ENCODE measurements at regions not wholly inside any gene's neighbourhood (a gene's known extent, or its start where the extent isn't known, plus 50 kb on each side); places are given as distances from the start of the nearest gene placed in this dataset.
"Not testable (repeated sequence)": the region's sequence is repeated elsewhere in the genome, so short reads cannot be mapped to it uniquely, and the experiment has no call there.

DNA sequence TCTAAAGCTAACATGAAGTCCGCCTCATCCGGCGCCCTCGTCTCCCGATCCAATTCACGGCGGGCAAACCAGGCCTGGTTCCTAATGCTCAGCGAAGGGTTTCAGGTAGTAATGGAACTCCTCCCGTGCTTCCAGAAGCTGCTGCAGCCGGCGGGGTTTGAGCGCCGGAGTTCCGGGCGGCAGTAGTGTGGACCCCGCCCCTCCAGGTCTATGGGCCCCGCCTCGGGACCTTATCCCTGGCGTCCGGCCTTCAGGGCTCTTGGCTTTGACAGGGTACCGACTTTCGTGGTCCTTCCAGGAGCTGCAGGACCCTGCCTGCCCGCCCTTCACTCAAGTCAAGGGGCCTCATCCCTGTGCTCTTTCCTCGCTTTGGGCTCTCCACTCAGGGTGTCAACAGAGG lies 304.1 kb downstream of the FAM72C start:
- ATAC-seq (ENCODE audit: insufficient read depth, low read depth) (no peak), DNase-seq (no peak)
- Histone ChIP-seq H3K4me1 (ENCODE audit: insufficient read depth, low read length) (no peaks in the 10 kb centered on the region), H3K27ac (ENCODE audit: low read length) (no peak overlapping the region), H3K36me3 (ENCODE audit: insufficient read depth, low read length) (no peaks in the 10 kb centered on the region), H3K9me3 (ENCODE audit: insufficient read depth, low read length, severe bottlenecking) (no peaks in the 10 kb centered on the region), H3K27me3 (ENCODE audit: insufficient read depth, low read length, poor library complexity) (no peaks in the 10 kb centered on the region), H4K20me1 (ENCODE audit: insufficient read depth, low read length) (no peaks in the 10 kb centered on the region), H2AFZ (ENCODE audit: low read depth, low read length) (no peak overlapping the region), H3K9ac (ENCODE audit: low read depth, low read length) (no peak overlapping the region), H3K4me2 (ENCODE audit: insufficient read depth, low read length) (no peak overlapping the region), H3K79me2 (ENCODE audit: insufficient read depth, low read length) (no peaks in the 10 kb centered on the region), H3K4me3 (ENCODE audit: low read depth in 1 of 2, low read length in 2 of 2) (no peak overlapping the region)
- TF ChIP-seq EZH2 (IDR thresholded peaks at IDR 0.05; ENCODE audit: borderline replicate concordance, low read depth, low read length, severe bottlenecking) = no peak
- TF ChIP-seq, protein P1, sequence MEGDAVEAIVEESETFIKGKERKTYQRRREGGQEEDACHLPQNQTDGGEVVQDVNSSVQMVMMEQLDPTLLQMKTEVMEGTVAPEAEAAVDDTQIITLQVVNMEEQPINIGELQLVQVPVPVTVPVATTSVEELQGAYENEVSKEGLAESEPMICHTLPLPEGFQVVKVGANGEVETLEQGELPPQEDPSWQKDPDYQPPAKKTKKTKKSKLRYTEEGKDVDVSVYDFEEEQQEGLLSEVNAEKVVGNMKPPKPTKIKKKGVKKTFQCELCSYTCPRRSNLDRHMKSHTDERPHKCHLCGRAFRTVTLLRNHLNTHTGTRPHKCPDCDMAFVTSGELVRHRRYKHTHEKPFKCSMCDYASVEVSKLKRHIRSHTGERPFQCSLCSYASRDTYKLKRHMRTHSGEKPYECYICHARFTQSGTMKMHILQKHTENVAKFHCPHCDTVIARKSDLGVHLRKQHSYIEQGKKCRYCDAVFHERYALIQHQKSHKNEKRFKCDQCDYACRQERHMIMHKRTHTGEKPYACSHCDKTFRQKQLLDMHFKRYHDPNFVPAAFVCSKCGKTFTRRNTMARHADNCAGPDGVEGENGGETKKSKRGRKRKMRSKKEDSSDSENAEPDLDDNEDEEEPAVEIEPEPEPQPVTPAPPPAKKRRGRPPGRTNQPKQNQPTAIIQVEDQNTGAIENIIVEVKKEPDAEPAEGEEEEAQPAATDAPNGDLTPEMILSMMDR (IDR thresholded peaks at IDR 0.05; ENCODE audit: borderline replicate concordance, extremely low read depth, low read length, poor library complexity, severe bottlenecking) = no peak

DNA sequence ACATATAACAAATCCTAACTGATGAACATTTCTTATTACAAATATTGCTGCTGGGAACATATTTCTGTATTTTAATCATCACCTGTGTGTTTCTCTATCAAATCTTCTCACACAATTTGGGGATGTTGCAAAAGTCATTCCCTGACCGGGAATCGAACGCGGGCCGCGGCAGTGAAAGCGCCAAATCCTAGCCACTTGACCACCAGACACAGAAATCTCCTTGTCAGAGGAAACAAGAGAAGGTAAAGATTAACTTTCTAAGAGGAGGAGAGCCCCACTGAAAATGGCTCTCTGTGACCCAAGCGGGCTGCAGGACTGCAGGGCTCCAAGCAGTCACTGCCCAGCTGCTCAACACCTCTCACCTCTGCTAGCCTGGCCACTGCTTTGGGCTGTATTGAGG lies 304.9 kb downstream of the FAM72C start:
- H3K9me3 ChIP-seq (ENCODE audit: insufficient read depth, low read length, severe bottlenecking) = no peaks in the 10 kb centered on the region
- no peaks in the 10 kb centered on the region for H3K4me1 ChIP-seq (ENCODE audit: insufficient read depth, low read length)

DNA sequence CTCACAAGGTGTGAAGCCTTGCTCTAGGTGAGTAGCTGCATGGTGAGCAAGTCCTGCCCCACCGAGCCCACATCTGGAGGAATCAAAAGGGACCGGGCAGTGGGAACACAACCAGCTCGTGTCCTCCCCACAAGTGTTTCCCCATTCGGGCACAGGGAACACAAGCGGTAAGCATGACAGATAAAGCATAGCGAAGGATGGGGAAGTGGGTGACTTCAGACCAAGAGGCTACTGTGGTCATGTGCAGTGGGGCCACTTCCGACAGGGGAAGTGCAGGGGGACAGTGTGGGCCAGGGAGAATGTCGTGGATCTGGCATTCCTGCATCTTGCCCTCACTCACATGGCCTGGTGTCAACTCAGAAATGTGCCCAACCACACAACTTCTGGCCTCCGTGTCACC lies 306.2 kb downstream of the FAM72C start:
- no peaks in the 10 kb centered on the region for H3K27me3 ChIP-seq (ENCODE audit: insufficient read depth, low read length, poor library complexity)
- no peak overlapping the region for H3K4me3 ChIP-seq (ENCODE audit: low read depth in 1 of 2, low read length in 2 of 2)
- DNase-seq (no peak), ATAC-seq (ENCODE audit: insufficient read depth, low read depth) (no peak)
- H4K20me1 ChIP-seq (ENCODE audit: insufficient read depth, low read length) = no peaks in the 10 kb centered on the region
- no peak overlapping the region for H2AFZ ChIP-seq (ENCODE audit: low read depth, low read length)
- H3K36me3 ChIP-seq (ENCODE audit: insufficient read depth, low read length) = no peaks in the 10 kb centered on the region
- no peak overlapping the region for H3K9ac ChIP-seq (ENCODE audit: low read depth, low read length)
- no peaks in the 10 kb centered on the region for H3K79me2 ChIP-seq (ENCODE audit: insufficient read depth, low read length)
- TF ChIP-seq, protein P1 (IDR thresholded peaks at IDR 0.05; ENCODE audit: borderline replicate concordance, extremely low read depth, low read length, poor library complexity, severe bottlenecking) = no peak
- no peak for TF ChIP-seq EZH2 (IDR thresholded peaks at IDR 0.05; ENCODE audit: borderline replicate concordance, low read depth, low read length, severe bottlenecking)
- no peaks in the 10 kb centered on the region for H3K4me1 ChIP-seq (ENCODE audit: insufficient read depth, low read length)
- no peaks in the 10 kb centered on the region for H3K9me3 ChIP-seq (ENCODE audit: insufficient read depth, low read length, severe bottlenecking)
- H3K27ac ChIP-seq (ENCODE audit: low read length) = no peak overlapping the region
- H3K4me2 ChIP-seq (ENCODE audit: insufficient read depth, low read length) = no peak overlapping the region

More for the DNA sequence above, 304.9 kb downstream of the FAM72C start:
- H3K4me2 ChIP-seq (ENCODE audit: insufficient read depth, low read length) = no peak overlapping the region
- TF ChIP-seq, protein P1 (IDR thresholded peaks at IDR 0.05; ENCODE audit: borderline replicate concordance, extremely low read depth, low read length, poor library complexity, severe bottlenecking) = no peak
- TF ChIP-seq EZH2 (IDR thresholded peaks at IDR 0.05; ENCODE audit: borderline replicate concordance, low read depth, low read length, severe bottlenecking) = no peak
- no peaks in the 10 kb centered on the region for H3K79me2 ChIP-seq (ENCODE audit: insufficient read depth, low read length)
- H3K9ac ChIP-seq (ENCODE audit: low read depth, low read length) = no peak overlapping the region
- no peak overlapping the region for H2AFZ ChIP-seq (ENCODE audit: low read depth, low read length)
- no peak overlapping the region for H3K27ac ChIP-seq (ENCODE audit: low read length)
- no peaks in the 10 kb centered on the region for H4K20me1 ChIP-seq (ENCODE audit: insufficient read depth, low read length)
- no peak overlapping the region for H3K4me3 ChIP-seq (ENCODE audit: low read depth in 1 of 2, low read length in 2 of 2)
- no peak for DNase-seq
- H3K36me3 ChIP-seq (ENCODE audit: insufficient read depth, low read length) = no peaks in the 10 kb centered on the region
- no peaks in the 10 kb centered on the region for H3K27me3 ChIP-seq (ENCODE audit: insufficient read depth, low read length, poor library complexity)
- no peak for ATAC-seq (ENCODE audit: insufficient read depth, low read depth)

DNA sequence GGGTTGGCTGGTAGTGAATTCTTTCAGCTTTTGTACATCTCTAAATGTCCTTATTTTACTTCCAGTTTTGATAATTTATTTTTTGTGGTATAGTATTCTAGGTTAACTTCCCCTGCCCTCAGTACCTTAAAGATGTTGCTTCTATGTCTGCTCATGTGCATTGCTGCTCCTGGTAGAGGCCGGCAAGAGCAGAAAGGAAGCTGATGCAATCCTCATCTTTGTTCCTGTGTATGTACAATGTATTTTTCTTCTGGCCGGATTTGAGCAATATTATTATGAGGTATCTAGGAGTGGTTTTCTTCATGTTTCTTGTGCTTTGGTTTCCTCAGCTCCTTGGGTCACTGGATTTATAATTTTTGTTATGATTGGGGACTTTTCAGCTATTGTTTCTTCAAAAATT lies 308.7 kb downstream of the FAM72C start:
- not testable (repeated sequence) for H3K4me3 ChIP-seq (ENCODE audit: low read depth in 1 of 2, low read length in 2 of 2)

More for the DNA sequence above, 308.7 kb downstream of the FAM72C start:
- not testable (repeated sequence) for H3K27me3 ChIP-seq (ENCODE audit: insufficient read depth, low read length, poor library complexity); H3K9ac ChIP-seq (ENCODE audit: low read depth, low read length); H3K79me2 ChIP-seq (ENCODE audit: insufficient read depth, low read length); H3K4me1 ChIP-seq (ENCODE audit: insufficient read depth, low read length); DNase-seq; H3K27ac ChIP-seq (ENCODE audit: low read length); H4K20me1 ChIP-seq (ENCODE audit: insufficient read depth, low read length); H2AFZ ChIP-seq (ENCODE audit: low read depth, low read length); ATAC-seq (ENCODE audit: insufficient read depth, low read depth); H3K4me2 ChIP-seq (ENCODE audit: insufficient read depth, low read length); H3K36me3 ChIP-seq (ENCODE audit: insufficient read depth, low read length); H3K9me3 ChIP-seq (ENCODE audit: insufficient read depth, low read length, severe bottlenecking)
